HepG2 (cell line): ENCODE measurements at regions not wholly inside any gene's neighbourhood (a gene's known extent, or its start where the extent isn't known, plus 50 kb on each side); places are given as distances from the start of the nearest gene placed in this dataset.

Experiments used
- ATAC-seq: fragments of 200-7000 bp; cut with Tn5 transposase; 3 replicates; pipeline ENCODE4 v1.9.1; 2020; ENCODE audit warnings: mild to moderate bottlenecking, moderate library complexity
- BruUV-seq: library from RNA; stranded (reverse); fragments of 400-500 nt; replicated peaks from 2 replicates; lab custom pipeline; 2021; lab: Mats Ljungman, UMichigan
- CTCF ChIA-PET: fragments of 300-600 bp; formaldehyde crosslinking; extraction: SDS; loops from one replicate; lab custom pipeline; 2021; ENCODE audit warnings: low total read pairs, inconsistent platforms, low intra/inter-chr PET ratio; lab: Yijun Ruan, JAX
- POLR2A ChIA-PET: fragments of 350-600 bp; sonication (Branson Sonifier 250); formaldehyde crosslinking; loops from one replicate; lab custom pipeline; 2020; ENCODE audit warnings: antibody characterized with exemption, inconsistent platforms; lab: Yijun Ruan, JAX
- DNase-seq: peaks from one replicate; pipeline ENCODE4 v3.0.0-alpha.2; 2015; ENCODE audit warnings: low spot score
- FAIRE-seq: peaks from 3 replicates; lab custom pipeline; 2011; peaks lifted over from hg19 to GRCh38; lab: Jason Lieb, UNC
- H2AFZ ChIP-seq: one replicate; pipeline ENCODE4 v1.6.1; 2011; ENCODE audit warnings: low read length, inconsistent platforms
- H3K27ac ChIP-seq: fragments of 300-600 bp; 3 replicates; pipeline ENCODE4 v1.8.0; 2011; ENCODE audit warnings: mixed run types, mild to moderate bottlenecking, mixed read lengths, low read length, inconsistent platforms; ENCODE audit not compliant: insufficient read depth; ENCODE audit errors: extremely low read length
- H3K27me3 ChIP-seq, 2 experiments: fragments of 200-600 bp in 1 of 2; 2 replicates in 1 of 2; 3 replicates in 1 of 2; pipeline versions ENCODE4 v1.6.0 to v1.8.0; 2011; ENCODE audit warnings: low read length in 2 of 2, mild to moderate bottlenecking in 2 of 2, moderate library complexity in 2 of 2, inconsistent platforms in 1 of 2; ENCODE audit not compliant: insufficient read depth in 2 of 2, control insufficient read depth in 1 of 2
- H3K36me3 ChIP-seq, 2 experiments: fragments of 200-600 bp in 1 of 2; replicated peaks in 1 of 2; 2 replicates in 1 of 2; 3 replicates in 1 of 2; pipeline versions ENCODE4 v1.5.1 to v1.8.0; 2011; ENCODE audit warnings: low read length in 2 of 2, inconsistent platforms in 1 of 2; ENCODE audit not compliant: insufficient read depth in 2 of 2, control insufficient read depth in 1 of 2
- H3K4me1 ChIP-seq: 2 replicates; pipeline ENCODE4 v1.5.1; 2012; ENCODE audit warnings: low read length, inconsistent platforms; ENCODE audit not compliant: insufficient read depth
- H3K4me2 ChIP-seq: 2 replicates; pipeline ENCODE4 v1.6.0; 2011; ENCODE audit warnings: low read depth, low read length, inconsistent platforms
- H3K4me3 ChIP-seq, 3 experiments: fragments of 200-600 bp in 1 of 3; sonication (generic), shearing (Covaris generic) in 1 of 3; replicated peaks in 1 of 3; 2 replicates each; pipeline ENCODE4 v1.5.1; 2011 to 2016; ENCODE audit warnings: low read length in 3 of 3, inconsistent platforms in 2 of 3, low read depth in 2 of 3, mild to moderate bottlenecking in 2 of 3, control low read depth in 1 of 3, mixed read lengths in 1 of 3; ENCODE audit not compliant: insufficient read depth in 1 of 3
- H3K79me2 ChIP-seq: one replicate; pipeline ENCODE4 v1.6.1; 2011; ENCODE audit warnings: low read length, inconsistent platforms; ENCODE audit not compliant: insufficient read depth
- H3K9ac ChIP-seq: 2 replicates; pipeline ENCODE4 v1.6.0; 2011; ENCODE audit warnings: mild to moderate bottlenecking, low read depth, low read length, inconsistent platforms; ENCODE audit not compliant: insufficient read depth
- H3K9me3 ChIP-seq: 2 replicates; pipeline ENCODE4 v1.5.1; 2012; ENCODE audit warnings: mild to moderate bottlenecking, low read length
- H4K20me1 ChIP-seq: 2 replicates; pipeline ENCODE4 v1.6.0; 2011; ENCODE audit warnings: inconsistent platforms, mild to moderate bottlenecking, low read length, moderate library complexity; ENCODE audit not compliant: insufficient read depth
- GATAD1 ChIP-seq: IDR thresholded peaks from 2 replicates; pipeline ENCODE4 v1.6.1; 2016; ENCODE audit warnings: missing genetic modification reagents, missing compliant biosample characterization
- GLI4 ChIP-seq: sonication (generic); formaldehyde crosslinking; IDR thresholded peaks from 2 replicates; pipeline ENCODE4 v1.5.1; 2020; ENCODE audit warnings: missing genetic modification reagents, mild to moderate bottlenecking, moderate library complexity, borderline replicate concordance
- GLMP ChIP-seq: sonication (generic); formaldehyde crosslinking; IDR thresholded peaks from 2 replicates; pipeline ENCODE4 v1.9.0; 2021; ENCODE audit warnings: missing genetic modification reagents, mild to moderate bottlenecking, borderline replicate concordance
- MEF2D ChIP-seq: sonication (generic); formaldehyde crosslinking; IDR thresholded peaks from 2 replicates; pipeline ENCODE4 v1.5.1; 2020; ENCODE audit warnings: mild to moderate bottlenecking, missing genetic modification reagents
- PBX3 ChIP-seq: sonication (generic); formaldehyde crosslinking; IDR thresholded peaks from 2 replicates; pipeline ENCODE4 v1.8.1; 2023; ENCODE audit warnings: missing genetic modification reagents, inconsistent platforms, borderline replicate concordance
- SMAD9 ChIP-seq: sonication (generic); formaldehyde crosslinking; IDR thresholded peaks from 2 replicates; pipeline ENCODE4 v1.5.1; 2020; ENCODE audit warnings: mild to moderate bottlenecking, missing genetic modification reagents
- TRAFD1 ChIP-seq: sonication (generic); formaldehyde crosslinking; IDR thresholded peaks from 2 replicates; pipeline ENCODE4 v1.5.1; 2020; ENCODE audit warnings: missing genetic modification reagents, mild to moderate bottlenecking, borderline replicate concordance
- U2AF2 ChIP-seq: fragments of 200-400 bp; formaldehyde crosslinking; IDR thresholded peaks from 2 replicates; pipeline ENCODE4 v1.6.1; 2017; ENCODE audit warnings: low read depth, mild to moderate bottlenecking, low read length
- ZMAT5 ChIP-seq: sonication (generic); formaldehyde crosslinking; IDR thresholded peaks from 2 replicates; pipeline ENCODE4 v1.5.0; 2020; ENCODE audit warnings: mild to moderate bottlenecking, low read depth, missing genetic modification reagents, borderline replicate concordance
- ZNF280B ChIP-seq: sonication (generic); formaldehyde crosslinking; IDR thresholded peaks from 2 replicates; pipeline ENCODE4 v1.5.0; 2020; ENCODE audit warnings: missing genetic modification reagents, mild to moderate bottlenecking, borderline replicate concordance
- ZNF572 ChIP-seq: sonication (generic); formaldehyde crosslinking; IDR thresholded peaks from 2 replicates; pipeline ENCODE4 v1.5.1; 2020; ENCODE audit warnings: mild to moderate bottlenecking, missing genetic modification reagents
- ZNF605 ChIP-seq: sonication (generic); formaldehyde crosslinking; IDR thresholded peaks from 2 replicates; pipeline ENCODE4 v1.8.0; 2022; ENCODE audit warnings: mild to moderate bottlenecking, missing genetic modification reagents
- ZNF850 ChIP-seq: sonication (generic); formaldehyde crosslinking; conservative IDR thresholded peaks from 2 replicates; pipeline ENCODE4 v1.9.0; 2021; ENCODE audit warnings: mild to moderate bottlenecking, missing genetic modification reagents
- in situ Hi-C: cut with HindIII; loops from 2 replicates; pipeline ENCODE4 v1.10.0; 2017; ENCODE audit warnings: low pct_unique_long_range_greater_than_20kb; ENCODE audit not compliant: extremely low pct_ligation_motif_present
- intact Hi-C: fragments of 100-400 bp; cut with micrococcal nuclease; formaldehyde crosslinking; loops from one replicate; pipeline ENCODE4 v1.10.0; 2022; ENCODE audit not compliant: unreplicated experiment

- no peak overlapping the region for H2AFZ ChIP-seq
- no peaks in the 10 kb centered on the region for H4K20me1 ChIP-seq
- ChIA-PET POLR2A (no interaction called here), CTCF (no interaction called here)
- H3K79me2 ChIP-seq: no peaks in the 10 kb centered on the region
- H3K9ac ChIP-seq: no peak overlapping the region
- in situ Hi-C loops (no loop called here), intact Hi-C loops (no loop called here)
- FAIRE-seq (no peak), ATAC-seq (no peak), DNase-seq (no peak)
- H3K27me3 ChIP-seq: no peaks in the 10 kb centered on the region
- no peak overlapping the region for H3K4me2 ChIP-seq
- no peak for TF ChIP-seq U2AF2
- TF ChIP-seq TRAFD1: no peak
- no peak for TF ChIP-seq ZNF572 (CRISPR knock-in tag)
- no peak for TF ChIP-seq SMAD9
- no peak for TF ChIP-seq ZNF850 (CRISPR knock-in tag)
- no peak for TF ChIP-seq GATAD1 (CRISPR knock-in tag)
- no peak for TF ChIP-seq ZNF605
- TF ChIP-seq ZNF280B (CRISPR knock-in tag): no peak
- no peak for TF ChIP-seq MEF2D (CRISPR knock-in tag)
- no peak for TF ChIP-seq GLI4 (CRISPR knock-in tag)
- TF ChIP-seq PBX3 (CRISPR knock-in tag): no peak
- TF ChIP-seq GLMP: no peak
- no peak for TF ChIP-seq ZMAT5 (CRISPR knock-in tag)
- BruUV-seq: no TSS peak
- no peaks in the 10 kb centered on the region for H3K9me3 ChIP-seq
- H3K36me3 ChIP-seq: no peaks in the 10 kb centered on the region
- no peak overlapping the region for H3K27ac ChIP-seq
- no peaks in the 10 kb centered on the region for H3K4me1 ChIP-seq
- H3K4me3 ChIP-seq: no peak overlapping the region
These were observed 88.7 kb upstream of the LUZP2 start for GRCh38 chr11:24408202-24408601.
